Fibroblast of lung (primary cell): ENCODE measurements at regions not wholly inside any gene's neighbourhood (a gene's known extent, or its start where the extent isn't known, plus 50 kb on each side); places are given as distances from the start of the nearest gene placed in this dataset.

Experiments
- CTCF ChIP-seq, 2 donors: IDR thresholded peaks in 1 of 2; conservative IDR thresholded peaks in 1 of 2; 1 replicate in 1 of 2; 2 replicates in 1 of 2; pipeline ENCODE4 v1.5.1; 2011 to 2012; ENCODE audit warnings: low read length in 2 of 2, control low read depth in 1 of 2, inconsistent platforms in 1 of 2, low read depth in 1 of 2, mild to moderate bottlenecking in 1 of 2
- EZH2 ChIP-seq: IDR thresholded peaks from 2 replicates; pipeline ENCODE4 v1.5.1; 2012; ENCODE audit warnings: low read length, control low read depth, mild to moderate bottlenecking; ENCODE audit errors: missing control alignments

- TF ChIP-seq CTCF (conservative IDR thresholded peaks at IDR 0.05 in 1 of 2, IDR thresholded peaks at IDR 0.05 in 1 of 2; ENCODE audit: low read depth in 1 of 2, low read length in 2 of 2): no peak
- no peak for TF ChIP-seq EZH2
Observed at GRCh38 chr13:73832128-73832588, 302.0 kb downstream of the KLF12 start.
